ENCODE measurements at regions not wholly inside any gene's neighbourhood (a gene's known extent, or its start where the extent isn't known, plus 50 kb on each side); places are given as distances from the start of the nearest gene placed in this dataset.

GRCh38 chr10:4150676-4151075 is 365.7 kb upstream of the KLF6 start:
- TF ChIP-seq EP300 (IDR thresholded peaks at IDR 0.05; ENCODE audit: borderline replicate concordance) (no peak), TEAD4 (IDR thresholded peaks at IDR 0.05) (no peak), CEBPB (IDR thresholded peaks at IDR 0.05) (no peak), USF1 (IDR thresholded peaks at IDR 0.05) (no peak), MAX (IDR thresholded peaks at IDR 0.05) (no peak), RAD21 (IDR thresholded peaks at IDR 0.05; ENCODE audit: low read depth) (no peak), TAF1 (IDR thresholded peaks at IDR 0.05; ENCODE audit: low read depth) (no peak), NFIC (IDR thresholded peaks at IDR 0.05) (no peak), TCF12 (IDR thresholded peaks at IDR 0.05; ENCODE audit: low read depth) (no peak), EGR1 (IDR thresholded peaks at IDR 0.05) (no peak), FOXM1 (IDR thresholded peaks at IDR 0.05; ENCODE audit: borderline replicate concordance, low read depth) (no peak), CREB1 (IDR thresholded peaks at IDR 0.05; ENCODE audit: low read depth) (no peak), YY1 (IDR thresholded peaks at IDR 0.05; ENCODE audit: low read depth) (no peak), REST (IDR thresholded peaks at IDR 0.05; ENCODE audit: low read depth) (no peak), ZBTB7A (IDR thresholded peaks at IDR 0.05; ENCODE audit: low read depth) (no peak)

- TF ChIP-seq EP300 (IDR thresholded peaks at IDR 0.05; ENCODE audit: borderline replicate concordance) (no peak), ZBTB7A (IDR thresholded peaks at IDR 0.05; ENCODE audit: low read depth) (no peak), CREB1 (IDR thresholded peaks at IDR 0.05; ENCODE audit: low read depth) (no peak), REST (IDR thresholded peaks at IDR 0.05; ENCODE audit: low read depth) (no peak), EGR1 (IDR thresholded peaks at IDR 0.05) (no peak), NFIC (IDR thresholded peaks at IDR 0.05) (no peak), MAX (IDR thresholded peaks at IDR 0.05) (no peak), TAF1 (IDR thresholded peaks at IDR 0.05; ENCODE audit: low read depth) (no peak), RAD21 (IDR thresholded peaks at IDR 0.05; ENCODE audit: low read depth) (no peak), TEAD4 (IDR thresholded peaks at IDR 0.05) (no peak), TCF12 (IDR thresholded peaks at IDR 0.05; ENCODE audit: low read depth) (no peak), USF1 (IDR thresholded peaks at IDR 0.05) (no peak), YY1 (IDR thresholded peaks at IDR 0.05; ENCODE audit: low read depth) (no peak), CEBPB (IDR thresholded peaks at IDR 0.05) (no peak), FOXM1 (IDR thresholded peaks at IDR 0.05; ENCODE audit: borderline replicate concordance, low read depth) (no peak)
Observed at GRCh38 chr10:4147245-4147644, 362.2 kb upstream of the KLF6 start.

GRCh38 chr10:4144817-4145216 is 359.8 kb upstream of the KLF6 start:
- TF ChIP-seq CREB1 (IDR thresholded peaks at IDR 0.05; ENCODE audit: low read depth): no peak
- no peak for TF ChIP-seq EP300 (IDR thresholded peaks at IDR 0.05; ENCODE audit: borderline replicate concordance)
- no peak for TF ChIP-seq TAF1 (IDR thresholded peaks at IDR 0.05; ENCODE audit: low read depth)
- TF ChIP-seq REST (IDR thresholded peaks at IDR 0.05; ENCODE audit: low read depth): no peak
- TF ChIP-seq TCF12 (IDR thresholded peaks at IDR 0.05; ENCODE audit: low read depth): no peak
- no peak for TF ChIP-seq YY1 (IDR thresholded peaks at IDR 0.05; ENCODE audit: low read depth)
- no peak for TF ChIP-seq EGR1 (IDR thresholded peaks at IDR 0.05)
- no peak for TF ChIP-seq USF1 (IDR thresholded peaks at IDR 0.05)
- no peak for TF ChIP-seq ZBTB7A (IDR thresholded peaks at IDR 0.05; ENCODE audit: low read depth)
- no peak for TF ChIP-seq MAX (IDR thresholded peaks at IDR 0.05)
- no peak for TF ChIP-seq RAD21 (IDR thresholded peaks at IDR 0.05; ENCODE audit: low read depth)
- TF ChIP-seq CEBPB (IDR thresholded peaks at IDR 0.05): no peak
- TF ChIP-seq TEAD4 (IDR thresholded peaks at IDR 0.05): no peak
- TF ChIP-seq FOXM1 (IDR thresholded peaks at IDR 0.05; ENCODE audit: borderline replicate concordance, low read depth): no peak

All from Ishikawa (cell line).